HL-60 (cell line): ENCODE measurements at regions not wholly inside any gene's neighbourhood (a gene's known extent, or its start where the extent isn't known, plus 50 kb on each side); places are given as distances from the start of the nearest gene placed in this dataset.

ENCODE experiments used
- DNase-seq, 2 experiments: peaks; one replicate each; pipeline ENCODE4 v3.0.0-alpha.2; 2010 to 2020; ENCODE audit warnings: low read depth in 1 of 2, low spot score in 1 of 2
- H3K27ac ChIP-seq: fragments of 250-450 bp; sonication (Bioruptor Pico); replicated peaks from 2 replicates; pipeline ENCODE4 v1.5.1; 2020; ENCODE audit warnings: mild to moderate bottlenecking, moderate library complexity
- H3K27me3 ChIP-seq: fragments of 250-450 bp; sonication (Bioruptor Pico); 2 replicates; pipeline ENCODE4 v1.5.1; 2021; ENCODE audit warnings: mild to moderate bottlenecking, moderate library complexity; ENCODE audit not compliant: insufficient read depth, poor library complexity, severe bottlenecking
- H3K4me3 ChIP-seq: replicated peaks from 2 replicates; pipeline ENCODE4 v1.5.1; 2011; ENCODE audit warnings: mild to moderate bottlenecking, control low read depth, low read length; ENCODE audit not compliant: insufficient read depth
- GABPA ChIP-seq: IDR thresholded peaks from 2 replicates; pipeline ENCODE4 v1.6.1; 2012; ENCODE audit warnings: low read depth
- POLR2AphosphoS5 ChIP-seq: IDR thresholded peaks from 2 replicates; pipeline ENCODE4 v1.6.1; 2012; ENCODE audit warnings: low read depth
- SPI1 ChIP-seq: IDR thresholded peaks from 2 replicates; pipeline ENCODE4 v1.6.1; 2012; ENCODE audit warnings: low read depth, mild to moderate bottlenecking, borderline replicate concordance
- TF ChIP-seq, protein P1 (sequence below): IDR thresholded peaks from one replicate; pipeline ENCODE4 v1.5.1; 2011; ENCODE audit warnings: low read length, control low read depth, inconsistent platforms; ENCODE audit not compliant: insufficient read depth
- TF ChIP-seq, protein P2 (sequence below): IDR thresholded peaks from 2 replicates; pipeline ENCODE4 v1.6.1; 2012; ENCODE audit warnings: low read depth; ENCODE audit not compliant: insufficient replicate concordance

DNA sequence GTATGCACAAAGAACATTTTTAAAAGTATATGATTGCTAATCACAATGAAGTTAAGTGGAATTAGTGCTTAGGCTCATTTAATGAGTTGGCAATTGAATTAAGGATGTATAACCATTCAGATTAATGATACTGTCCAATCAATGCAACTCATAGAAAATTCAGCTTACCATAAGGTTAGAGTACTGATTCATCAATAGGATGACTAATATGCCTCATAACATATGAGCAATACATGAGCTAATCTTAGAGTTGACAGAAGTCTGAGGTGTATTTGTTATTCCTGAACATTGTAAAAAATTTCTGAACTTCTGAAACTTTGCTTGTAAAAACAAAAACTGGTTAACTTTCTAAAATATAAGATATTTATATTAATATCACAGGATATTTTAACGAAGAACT, 118.3 kb upstream of the NETO1 start:
- Histone ChIP-seq H3K27me3 (no peaks in the 10 kb centered on the region), H3K27ac (no peak overlapping the region), H3K4me3 (no peak overlapping the region)
- no peak for DNase-seq
- TF ChIP-seq POLR2AphosphoS5 (no peak), GABPA (no peak), SPI1 (no peak)
- TF ChIP-seq, protein P1, sequence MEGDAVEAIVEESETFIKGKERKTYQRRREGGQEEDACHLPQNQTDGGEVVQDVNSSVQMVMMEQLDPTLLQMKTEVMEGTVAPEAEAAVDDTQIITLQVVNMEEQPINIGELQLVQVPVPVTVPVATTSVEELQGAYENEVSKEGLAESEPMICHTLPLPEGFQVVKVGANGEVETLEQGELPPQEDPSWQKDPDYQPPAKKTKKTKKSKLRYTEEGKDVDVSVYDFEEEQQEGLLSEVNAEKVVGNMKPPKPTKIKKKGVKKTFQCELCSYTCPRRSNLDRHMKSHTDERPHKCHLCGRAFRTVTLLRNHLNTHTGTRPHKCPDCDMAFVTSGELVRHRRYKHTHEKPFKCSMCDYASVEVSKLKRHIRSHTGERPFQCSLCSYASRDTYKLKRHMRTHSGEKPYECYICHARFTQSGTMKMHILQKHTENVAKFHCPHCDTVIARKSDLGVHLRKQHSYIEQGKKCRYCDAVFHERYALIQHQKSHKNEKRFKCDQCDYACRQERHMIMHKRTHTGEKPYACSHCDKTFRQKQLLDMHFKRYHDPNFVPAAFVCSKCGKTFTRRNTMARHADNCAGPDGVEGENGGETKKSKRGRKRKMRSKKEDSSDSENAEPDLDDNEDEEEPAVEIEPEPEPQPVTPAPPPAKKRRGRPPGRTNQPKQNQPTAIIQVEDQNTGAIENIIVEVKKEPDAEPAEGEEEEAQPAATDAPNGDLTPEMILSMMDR, result no peak
- TF ChIP-seq, protein P2, sequence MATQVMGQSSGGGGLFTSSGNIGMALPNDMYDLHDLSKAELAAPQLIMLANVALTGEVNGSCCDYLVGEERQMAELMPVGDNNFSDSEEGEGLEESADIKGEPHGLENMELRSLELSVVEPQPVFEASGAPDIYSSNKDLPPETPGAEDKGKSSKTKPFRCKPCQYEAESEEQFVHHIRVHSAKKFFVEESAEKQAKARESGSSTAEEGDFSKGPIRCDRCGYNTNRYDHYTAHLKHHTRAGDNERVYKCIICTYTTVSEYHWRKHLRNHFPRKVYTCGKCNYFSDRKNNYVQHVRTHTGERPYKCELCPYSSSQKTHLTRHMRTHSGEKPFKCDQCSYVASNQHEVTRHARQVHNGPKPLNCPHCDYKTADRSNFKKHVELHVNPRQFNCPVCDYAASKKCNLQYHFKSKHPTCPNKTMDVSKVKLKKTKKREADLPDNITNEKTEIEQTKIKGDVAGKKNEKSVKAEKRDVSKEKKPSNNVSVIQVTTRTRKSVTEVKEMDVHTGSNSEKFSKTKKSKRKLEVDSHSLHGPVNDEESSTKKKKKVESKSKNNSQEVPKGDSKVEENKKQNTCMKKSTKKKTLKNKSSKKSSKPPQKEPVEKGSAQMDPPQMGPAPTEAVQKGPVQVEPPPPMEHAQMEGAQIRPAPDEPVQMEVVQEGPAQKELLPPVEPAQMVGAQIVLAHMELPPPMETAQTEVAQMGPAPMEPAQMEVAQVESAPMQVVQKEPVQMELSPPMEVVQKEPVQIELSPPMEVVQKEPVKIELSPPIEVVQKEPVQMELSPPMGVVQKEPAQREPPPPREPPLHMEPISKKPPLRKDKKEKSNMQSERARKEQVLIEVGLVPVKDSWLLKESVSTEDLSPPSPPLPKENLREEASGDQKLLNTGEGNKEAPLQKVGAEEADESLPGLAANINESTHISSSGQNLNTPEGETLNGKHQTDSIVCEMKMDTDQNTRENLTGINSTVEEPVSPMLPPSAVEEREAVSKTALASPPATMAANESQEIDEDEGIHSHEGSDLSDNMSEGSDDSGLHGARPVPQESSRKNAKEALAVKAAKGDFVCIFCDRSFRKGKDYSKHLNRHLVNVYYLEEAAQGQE, result no peak

DNA sequence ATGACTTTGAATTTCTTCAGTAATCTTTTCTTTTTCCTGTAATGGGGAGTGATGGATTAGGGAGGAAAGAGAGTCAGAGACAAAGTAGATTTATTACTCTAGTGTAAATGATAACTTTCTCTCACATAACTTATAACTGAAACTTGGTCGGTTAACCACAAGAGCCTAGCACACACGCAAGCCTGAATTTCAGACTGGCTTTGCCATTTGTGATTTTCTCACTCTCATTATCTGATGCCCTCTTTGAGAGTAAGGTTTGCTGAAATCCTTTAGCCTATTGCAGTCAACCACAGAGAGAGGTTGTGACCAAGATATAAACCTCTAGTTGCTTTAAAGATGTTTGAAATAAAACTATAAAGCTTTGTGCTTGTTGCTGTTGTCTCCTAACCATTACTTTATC, 117.9 kb upstream of the NETO1 start:
- DNase-seq, result no peak
- Histone ChIP-seq H3K27me3 (no peaks in the 10 kb centered on the region), H3K4me3 (no peak overlapping the region), H3K27ac (no peak overlapping the region)
- TF ChIP-seq POLR2AphosphoS5, result no peak
- no peak for TF ChIP-seq SPI1
- TF ChIP-seq, protein P1, result no peak
- no peak for TF ChIP-seq GABPA
- TF ChIP-seq, protein P2, result no peak

DNA sequence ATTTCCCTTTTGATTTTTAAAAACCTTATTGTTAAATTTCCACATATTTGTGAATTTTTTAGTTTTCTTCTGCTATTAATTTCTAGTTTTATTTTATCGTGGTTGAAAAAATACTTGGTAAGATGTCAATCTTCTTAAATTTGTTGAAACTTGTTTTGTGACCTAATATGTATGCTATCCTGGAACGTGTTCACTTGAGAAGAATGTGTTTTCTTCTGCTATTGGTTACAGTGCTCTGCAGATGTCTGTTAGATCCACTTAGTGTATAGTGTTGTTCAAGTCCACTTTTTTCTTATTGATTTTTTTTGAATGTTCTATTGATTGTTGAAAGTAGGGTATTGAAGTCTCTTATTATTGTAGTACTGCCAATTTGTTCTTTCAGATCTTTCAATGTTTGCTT, 116.5 kb upstream of the NETO1 start:
- no peak overlapping the region for H3K27ac ChIP-seq

More for the DNA sequence above, 116.5 kb upstream of the NETO1 start:
- H3K27me3 ChIP-seq, result no peaks in the 10 kb centered on the region
- H3K4me3 ChIP-seq, result no peak overlapping the region
- no peak for DNase-seq
- TF ChIP-seq, protein P1, result no peak
- TF ChIP-seq, protein P2, result no peak
- TF ChIP-seq GABPA, result no peak
- no peak for TF ChIP-seq POLR2AphosphoS5
- no peak for TF ChIP-seq SPI1
